Pancreas (tissue), 10 donors: ENCODE measurements at regions not wholly inside any gene's neighbourhood (a gene's known extent, or its start where the extent isn't known, plus 50 kb on each side); places are given as distances from the start of the nearest gene placed in this dataset.

Source experiments
- ATAC-seq, 4 donors: fragments of 200-7000 bp; cut with Tn5 transposase; one replicate each; pipeline versions ENCODE4 v1.8.0 to v1.9.1; 2020; ENCODE audit warnings: mild to moderate bottlenecking in 4 of 4, moderate library complexity in 4 of 4
- DNase-seq, 6 donors: peaks; one replicate each; pipeline ENCODE4 v3.0.0-alpha.2; 2020
- FAIRE-seq: peaks from 2 replicates; lab custom pipeline; 2012; peaks lifted over from hg19 to GRCh38; lab: Jason Lieb, UNC
- H3K27ac ChIP-seq, 4 donors: fragments of 200-600 bp; sonication (generic); 1 replicate in 3 of 4; 2 replicates in 1 of 4; pipeline versions ENCODE4 v1.5.0 to v1.8.0; 2020
- H3K27me3 ChIP-seq, 4 donors: fragments of 200-600 bp; one replicate each; pipeline ENCODE4 v1.8.0; 2021
- H3K36me3 ChIP-seq, 3 donors: fragments of 200-600 bp; sonication (generic) in 1 of 3; one replicate each; pipeline versions ENCODE4 v1.5.0 to v1.8.0; 2020 to 2021
- H3K4me1 ChIP-seq, 3 donors: fragments of 200-600 bp; one replicate each; pipeline ENCODE4 v1.8.0; 2021
- H3K4me3 ChIP-seq, 4 donors: fragments of 200-600 bp; sonication (generic) in 2 of 4; one replicate each; pipeline versions ENCODE4 v1.5.0 to v1.8.0; 2020 to 2021
- H3K9me3 ChIP-seq, 4 donors: fragments of 200-600 bp; one replicate each; pipeline ENCODE4 v1.8.0; 2021
- CTCF ChIP-seq, 4 donors: fragments of 200-600 bp; sonication (generic) in 3 of 4; IDR thresholded peaks; one replicate each; pipeline versions ENCODE4 v1.5.0 to v1.8.0; 2021; ENCODE audit warnings: antibody characterized with exemption in 4 of 4
- WGBS, 2 donors: extraction: QIAGEN DNeasy Blood & Tissue Kit; methylation state at CpG; one replicate each; pipeline ENCODE4 v1.1.7; 2013; 5-methylcytosine and 5-hydroxymethylcytosine counted together
- intact Hi-C, 3 donors: fragments of 100-400 bp; cut with DNase I; formaldehyde crosslinking; loops; one replicate each; pipeline versions ENCODE4 v1.11.1 to v1.14.2; 2022
- donor health status: healthy with polysubstance abuse.
- donor health status: DM: no; HTN: no; CAD: no; lungs with moderate emphysema.
- donor health status: DM: no; HTN: no; CAD: no.
- donor health status: control.
- donor health status: control.
- donor health status: Bipolar disorder and iron deficiency.
- donor health status: DM: yes; HTN: yes; CAD: no.
- donor health status: DM: no; HTN: no; CAD: no.
- donor health status: DM: no; HTN: no; CAD: no.
- donor health status: DM: yes; HTN: yes; CAD: no.

GRCh38 chr9:31783491-31783890 is 601.0 kb upstream of the ACO1 start:
- no peak for ATAC-seq
- H3K27me3 ChIP-seq, result no peaks in the 10 kb centered on the region
- H3K36me3 ChIP-seq, result no peaks in the 10 kb centered on the region
- FAIRE-seq, result no peak
- no peak overlapping the region for H3K27ac ChIP-seq
- DNase-seq, result no peak
- H3K4me3 ChIP-seq, result no peak overlapping the region
- TF ChIP-seq CTCF (IDR thresholded peaks at IDR 0.05), result no peak
- intact Hi-C loops, result no loop called here
- 26 to 31% methylated on average over 2 of the region's 2 CpGs for WGBS, 2 donors
- H3K4me1 ChIP-seq, result no peaks in the 10 kb centered on the region
- H3K9me3 ChIP-seq, result no peaks in the 10 kb centered on the region

GRCh38 chr9:31790720-31791119 is 593.7 kb upstream of the ACO1 start:
- TF ChIP-seq CTCF (IDR thresholded peaks at IDR 0.05), result no peak
- Histone ChIP-seq H3K4me3 (no peak overlapping the region), H3K36me3 (no peaks in the 10 kb centered on the region), H3K9me3 (no peaks in the 10 kb centered on the region), H3K4me1 (no peaks in the 10 kb centered on the region), H3K27ac (no peak overlapping the region), H3K27me3 (peaks cover 0 to 3% (median 0%) of the 10 kb centered on the region in 4 donors)
- FAIRE-seq (no peak), DNase-seq (no peak), ATAC-seq (no peak)
- WGBS, 2 donors, result 64 to 70% methylated on average over 8 of the region's 8 CpGs
- intact Hi-C loops, result no loop called here

GRCh38 chr9:31799953-31800609 is 584.4 kb upstream of the ACO1 start:
- no peaks in the 10 kb centered on the region for H3K27me3 ChIP-seq
- TF ChIP-seq CTCF (IDR thresholded peaks at IDR 0.05), result no peak
- H3K4me3 ChIP-seq, result no peak overlapping the region
- no peak for DNase-seq
- ATAC-seq, result peak in 2 of 4 donors; percentile 35 to 37
- no peaks in the 10 kb centered on the region for H3K9me3 ChIP-seq
- no peak overlapping the region for H3K27ac ChIP-seq
- intact Hi-C loops, result no loop called here
- H3K36me3 ChIP-seq, result no peaks in the 10 kb centered on the region
- 21 to 23% methylated on average over 2 of the region's 2 CpGs for WGBS, 2 donors
- FAIRE-seq, result no peak
- H3K4me1 ChIP-seq, result no peaks in the 10 kb centered on the region

- no peak overlapping the region for H3K4me3 ChIP-seq
- no peak overlapping the region for H3K27ac ChIP-seq
- intact Hi-C loops, result no loop called here
- TF ChIP-seq CTCF (IDR thresholded peaks at IDR 0.05), result no peak
- 62 to 71% methylated on average over 17 of the region's 17 CpGs for WGBS, 2 donors
- H3K27me3 ChIP-seq, result no peaks in the 10 kb centered on the region
- H3K36me3 ChIP-seq, result no peaks in the 10 kb centered on the region
- FAIRE-seq (no peak), DNase-seq (no peak), ATAC-seq (no peak)
- no peaks in the 10 kb centered on the region for H3K9me3 ChIP-seq
- H3K4me1 ChIP-seq, result no peaks in the 10 kb centered on the region
Observed at GRCh38 chr9:31807574-31808256, 576.7 kb upstream of the ACO1 start.

GRCh38 chr9:31808766-31809165 is 575.7 kb upstream of the ACO1 start:
- intact Hi-C loops, result no loop called here
- Histone ChIP-seq H3K4me1 (no peaks in the 10 kb centered on the region), H3K4me3 (no peak overlapping the region), H3K27me3 (no peaks in the 10 kb centered on the region), H3K36me3 (no peaks in the 10 kb centered on the region), H3K9me3 (no peaks in the 10 kb centered on the region), H3K27ac (no peak overlapping the region)
- no peak for TF ChIP-seq CTCF (IDR thresholded peaks at IDR 0.05)
- FAIRE-seq, result no peak
- WGBS, 2 donors, result 69 to 74% methylated on average over 9 of the region's 9 CpGs
- no peak for DNase-seq
- no peak for ATAC-seq
